ENCODE measurements at regions not wholly inside any gene's neighbourhood (a gene's known extent, or its start where the extent isn't known, plus 50 kb on each side); places are given as distances from the start of the nearest gene placed in this dataset.

GRCh38 chr5:60546207-60546606 is 153.8 kb downstream of the DEPDC1B start:
- DNase-seq: no peak
- Histone ChIP-seq H3K4me1 (peaks cover 0 to 9% (median 2%) of the 10 kb centered on the region in 6 donors), H3K4me3 (no peak overlapping the region), H3K27me3 (replicated peaks in 1 of 7) (no peaks in the 10 kb centered on the region), H3K27ac (no peak overlapping the region), H3K9me3 (no peaks in the 10 kb centered on the region), H3K36me3 (no peaks in the 10 kb centered on the region)
- intact Hi-C loops (cut with DNase I; ENCODE audit: low total_unique reads): no loop called here
- 58 to 70% (median 60%) methylated on average over 4 of the region's 4 CpGs for WGBS, 5 donors
- no peak for TF ChIP-seq POLR2AphosphoS5 (IDR thresholded peaks at IDR 0.05)
- no peak for TF ChIP-seq POLR2A (IDR thresholded peaks at IDR 0.05)
- no peak for TF ChIP-seq CTCF (IDR thresholded peaks at IDR 0.05 in 8 of 11, conservative IDR thresholded peaks at IDR 0.05 in 3 of 11)

GRCh38 chr5:60545551-60545950 is 154.4 kb downstream of the DEPDC1B start:
- H3K4me3 ChIP-seq: no peak overlapping the region
- no peak overlapping the region for H3K27ac ChIP-seq
- H3K27me3 ChIP-seq (replicated peaks in 1 of 7): no peaks in the 10 kb centered on the region
- peaks cover 0 to 16% (median 3%) of the 10 kb centered on the region in 6 donors for H3K4me1 ChIP-seq
- DNase-seq: no peak
- no peaks in the 10 kb centered on the region for H3K9me3 ChIP-seq
- WGBS, 5 donors: 37 to 78% (median 67%) methylated on average over 3 of the region's 3 CpGs
- intact Hi-C loops (cut with DNase I; ENCODE audit: low total_unique reads): no loop called here
- no peaks in the 10 kb centered on the region for H3K36me3 ChIP-seq
- TF ChIP-seq POLR2AphosphoS5 (IDR thresholded peaks at IDR 0.05): no peak
- TF ChIP-seq CTCF (IDR thresholded peaks at IDR 0.05 in 8 of 11, conservative IDR thresholded peaks at IDR 0.05 in 3 of 11): no peak
- no peak for TF ChIP-seq POLR2A (IDR thresholded peaks at IDR 0.05)

- no peak overlapping the region for H3K27ac ChIP-seq
- intact Hi-C loops (cut with DNase I; ENCODE audit: low total_unique reads): no loop called here
- no peaks in the 10 kb centered on the region for H3K27me3 ChIP-seq (replicated peaks in 1 of 7)
- DNase-seq: no peak
- 87 to 95% (median 91%) methylated on average over 2 of the region's 2 CpGs for WGBS, 5 donors
- TF ChIP-seq POLR2AphosphoS5 (IDR thresholded peaks at IDR 0.05): no peak
- TF ChIP-seq CTCF (IDR thresholded peaks at IDR 0.05 in 8 of 11, conservative IDR thresholded peaks at IDR 0.05 in 3 of 11): no peak
- TF ChIP-seq POLR2A (IDR thresholded peaks at IDR 0.05): no peak
- H3K4me1 ChIP-seq: peaks cover 9 to 30% (median 13%) of the 10 kb centered on the region in 6 donors
- H3K9me3 ChIP-seq: no peaks in the 10 kb centered on the region
- H3K36me3 ChIP-seq: no peaks in the 10 kb centered on the region
- no peak overlapping the region for H3K4me3 ChIP-seq
Observed at GRCh38 chr5:60544142-60544541, 155.8 kb downstream of the DEPDC1B start.

- peak overlapping the region in 1 of 8 donors; percentile 28 for H3K27ac ChIP-seq
Observed at GRCh38 chr5:60541980-60542379, 158.0 kb downstream of the DEPDC1B start.

More at GRCh38 chr5:60541980-60542379, 158.0 kb downstream of the DEPDC1B start:
- TF ChIP-seq POLR2AphosphoS5 (IDR thresholded peaks at IDR 0.05) (no peak), CTCF (IDR thresholded peaks at IDR 0.05 in 8 of 11, conservative IDR thresholded peaks at IDR 0.05 in 3 of 11) (no peak), POLR2A (IDR thresholded peaks at IDR 0.05) (no peak)
- Histone ChIP-seq H3K9me3 (no peaks in the 10 kb centered on the region), H3K4me1 (peaks cover 9 to 41% (median 18%) of the 10 kb centered on the region in 6 donors), H3K4me3 (no peak overlapping the region), H3K36me3 (no peaks in the 10 kb centered on the region), H3K27me3 (replicated peaks in 1 of 7) (no peaks in the 10 kb centered on the region)
- intact Hi-C loops (cut with DNase I; ENCODE audit: low total_unique reads): no loop called here
- no peak for DNase-seq
- WGBS, 5 donors: 64 to 79% (median 67%) methylated on average over 2 of the region's 2 CpGs

Measured in spleen (tissue), 11 donors.